ENCODE measurements at regions not wholly inside any gene's neighbourhood (a gene's known extent, or its start where the extent isn't known, plus 50 kb on each side); places are given as distances from the start of the nearest gene placed in this dataset.

GRCh38 chr11:116459185-116460045, 313.4 kb downstream of the BUD13 start:
- Histone ChIP-seq H3K9me2 (no peaks in the 10 kb centered on the region), H3K4me3 (ENCODE audit: low read depth in 2 of 2, low read length in 1 of 2) (no peak overlapping the region), H3K4me2 (no peak overlapping the region), H3K4me1 (ENCODE audit: control insufficient read depth in 1 of 2, insufficient read depth in 2 of 2, low read depth in 1 of 2, low read length in 1 of 2) (peaks cover 0 to 49% of the 10 kb centered on the region in 2 experiments; a peak in 1 of 4 replicates), H3K27me3 (ENCODE audit: insufficient read depth) (no peaks in the 10 kb centered on the region), H2AFZ (ENCODE audit: low read depth) (no peak overlapping the region), H3K9ac (no peak overlapping the region), H3K79me2 (ENCODE audit: insufficient read depth) (no peaks in the 10 kb centered on the region), H3K27ac (ENCODE audit: low read depth in 2 of 2, low read length in 1 of 2) (peak overlapping the region in 1 of 2 experiments; percentile 82; a peak in 2 of 4 replicates), H3K9me3 (no peaks in the 10 kb centered on the region), H3F3A (replicated peaks; ENCODE audit: insufficient read depth) (no peaks in the 10 kb centered on the region), H3K36me3 (replicated peaks in 1 of 2; ENCODE audit: control insufficient read depth in 1 of 2, insufficient read depth in 2 of 2, low read length in 1 of 2) (no peaks in the 10 kb centered on the region), H4K20me1 (ENCODE audit: insufficient read depth) (no peaks in the 10 kb centered on the region)
- 50% methylated on average over 13 of the region's 13 CpGs for WGBS (ENCODE audit: low lambda C conversion rate)
- TF ChIP-seq FOXM1 (IDR thresholded peaks at IDR 0.05; ENCODE audit: low read depth) (no peak), TAF1 (IDR thresholded peaks at IDR 0.05; ENCODE audit: borderline replicate concordance, low read depth, low read length) (no peak), ELF1 (IDR thresholded peaks at IDR 0.05) (no peak), FOXJ3 (CRISPR knock-in tag; IDR thresholded peaks at IDR 0.05) (0 out of 2 replicates have a peak, but pooled peaks have one; percentile 57)
- CTCF ChIA-PET, result interaction anchor here (0.7 to 1.5 kb wide), 3 partner anchors 10 to 855 kb away, joined by 3 to 9 read pairs (median 3); no protein-coding TSS in a partner anchor
- peak; percentile 28 for DNase-seq
- POLR2A ChIA-PET, result interaction anchor here (0.8 to 1.2 kb wide), 3 partner anchors 32 to 47 kb away, joined by 3 to 5 read pairs (median 3); no protein-coding TSS in a partner anchor

- Histone ChIP-seq H3K4me1 (ENCODE audit: control insufficient read depth in 1 of 2, insufficient read depth in 2 of 2, low read depth in 1 of 2, low read length in 1 of 2) (peaks cover 0 to 51% of the 10 kb centered on the region in 2 experiments; a peak in 1 of 4 replicates), H3K4me2 (no peak overlapping the region), H3F3A (replicated peaks; ENCODE audit: insufficient read depth) (no peaks in the 10 kb centered on the region), H3K79me2 (ENCODE audit: insufficient read depth) (no peaks in the 10 kb centered on the region), H3K27me3 (ENCODE audit: insufficient read depth) (no peaks in the 10 kb centered on the region), H3K4me3 (ENCODE audit: low read depth in 2 of 2, low read length in 1 of 2) (no peak overlapping the region), H3K27ac (ENCODE audit: low read depth in 2 of 2, low read length in 1 of 2) (peak overlapping the region in 1 of 2 experiments; percentile 82; a peak in 2 of 4 replicates), H3K36me3 (replicated peaks in 1 of 2; ENCODE audit: control insufficient read depth in 1 of 2, insufficient read depth in 2 of 2, low read length in 1 of 2) (no peaks in the 10 kb centered on the region), H3K9me2 (no peaks in the 10 kb centered on the region), H4K20me1 (ENCODE audit: insufficient read depth) (no peaks in the 10 kb centered on the region), H3K9ac (no peak overlapping the region), H2AFZ (ENCODE audit: low read depth) (no peak overlapping the region), H3K9me3 (no peaks in the 10 kb centered on the region)
- TF ChIP-seq FOXM1 (IDR thresholded peaks at IDR 0.05; ENCODE audit: low read depth) (no peak), EP300 (IDR thresholded peaks at IDR 0.05; ENCODE audit: borderline replicate concordance in 1 of 2, low read depth in 1 of 2, low read length in 1 of 2) (no peak), RCOR1 (IDR thresholded peaks at IDR 0.05; ENCODE audit: low read length) (no peak), TEAD4 (IDR thresholded peaks at IDR 0.05; ENCODE audit: borderline replicate concordance, insufficient read depth) (no peak), POLR2AphosphoS5 (IDR thresholded peaks at IDR 0.05; ENCODE audit: low read depth, low read length) (no peak), PBX3 (IDR thresholded peaks at IDR 0.05) (no peak), EZH2phosphoT487 (IDR thresholded peaks at IDR 0.05; ENCODE audit: borderline replicate concordance, low read depth) (no peak), CTCF (IDR thresholded peaks at IDR 0.05) (no peak), SMC3 (IDR thresholded peaks at IDR 0.05; ENCODE audit: low read depth, low read length) (no peak), RAD21 (IDR thresholded peaks at IDR 0.05; ENCODE audit: low read length) (no peak)
- CTCF ChIA-PET, result no interaction called here
- POLR2A ChIA-PET, result no interaction called here
- DNase-seq, result no peak
- WGBS (ENCODE audit: low lambda C conversion rate), result 62% methylated on average over 4 of the region's 4 CpGs
Observed at GRCh38 chr11:116458546-116458945, 314.2 kb downstream of the BUD13 start.

Data from SK-N-SH (cell line).